GM21528 (cell line): ENCODE measurements at regions not wholly inside any gene's neighbourhood (a gene's known extent, or its start where the extent isn't known, plus 50 kb on each side); places are given as distances from the start of the nearest gene placed in this dataset.

Experiments
- ATAC-seq: cut with Tn5 transposase; IDR thresholded peaks from one replicate; pipeline ENCODE4 v1.9.1; 2021; ENCODE audit warnings: mild to moderate bottlenecking, moderate library complexity; ENCODE audit not compliant: unreplicated experiment, low FRiP score

GRCh38 chr13:29959603-29960002, 109.2 kb upstream of the UBL3 start:
- ATAC-seq: no peak

- no peak for ATAC-seq
Observed at GRCh38 chr13:29959086-29959485, 108.7 kb upstream of the UBL3 start.

DNA sequence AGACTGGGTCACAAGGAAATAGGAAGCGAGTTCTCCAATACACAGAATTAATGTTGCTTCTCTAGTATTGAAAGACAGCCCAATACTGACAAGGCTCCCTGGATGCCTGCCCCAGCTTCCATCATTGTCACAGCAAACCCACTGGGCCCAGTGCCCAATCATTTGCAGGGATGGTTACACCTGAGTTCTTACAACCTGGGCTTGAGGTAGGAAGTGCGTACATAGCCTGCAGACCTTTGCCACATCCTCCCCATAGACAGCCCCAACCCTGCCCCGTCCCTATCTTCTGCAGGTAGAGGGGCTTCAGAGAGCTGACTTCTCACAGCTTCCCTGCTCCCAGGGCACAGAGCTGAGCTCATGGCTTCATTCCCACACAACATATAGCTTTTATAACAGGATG, 108.1 kb upstream of the UBL3 start:
- no peak for ATAC-seq

GRCh38 chr13:29957320-29957719, 106.9 kb upstream of the UBL3 start:
- ATAC-seq: no peak

- no peak for ATAC-seq
Observed at GRCh38 chr13:29956853-29957252, 106.4 kb upstream of the UBL3 start.

GRCh38 chr13:29955137-29955650, 104.8 kb upstream of the UBL3 start:
- no peak for ATAC-seq

DNA sequence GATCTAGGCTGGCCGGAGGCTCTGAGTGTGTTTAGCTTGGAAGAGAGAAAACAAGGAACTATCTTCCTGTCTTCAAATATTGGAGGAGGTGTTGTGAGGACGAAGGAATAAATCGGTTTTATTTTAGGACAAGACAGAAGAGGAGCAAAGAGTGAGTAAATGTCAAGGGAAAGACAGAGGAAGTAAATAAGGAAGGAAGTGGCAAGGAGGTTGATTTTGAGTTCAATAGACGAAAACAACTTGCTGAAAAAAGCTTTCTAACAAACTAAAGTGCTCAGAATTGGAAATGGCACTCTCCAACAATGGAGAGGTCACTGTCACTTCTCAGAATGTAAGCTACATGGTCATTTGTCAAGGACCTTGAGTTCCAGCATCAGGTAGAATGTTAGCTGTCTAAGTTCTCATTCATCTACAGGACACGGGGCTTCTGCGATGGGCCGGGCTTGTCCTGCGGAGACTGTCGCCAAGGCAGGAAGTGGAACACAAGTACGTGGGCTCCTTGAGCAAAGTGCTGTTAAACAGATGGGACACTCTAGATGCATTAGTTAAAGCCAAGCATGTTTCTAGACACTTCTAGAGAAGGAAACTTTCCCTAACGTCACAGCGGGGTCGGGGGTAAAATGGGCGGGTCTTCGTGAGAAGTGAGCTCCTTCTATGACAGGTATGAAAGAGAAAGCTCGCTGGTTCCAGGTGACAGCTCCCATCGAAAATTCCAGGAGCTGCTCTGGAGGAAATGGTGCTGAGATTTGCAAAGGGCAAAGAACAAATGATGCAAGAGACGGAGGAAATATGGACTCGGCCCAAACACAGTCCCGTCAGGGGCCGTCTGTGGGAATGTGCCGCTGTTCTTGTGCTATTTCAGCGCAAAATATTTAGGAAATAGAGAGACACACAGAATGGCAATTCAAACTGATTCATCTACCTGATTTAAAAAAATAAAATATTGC, 103.9 kb upstream of the UBL3 start:
- ATAC-seq: no peak

DNA sequence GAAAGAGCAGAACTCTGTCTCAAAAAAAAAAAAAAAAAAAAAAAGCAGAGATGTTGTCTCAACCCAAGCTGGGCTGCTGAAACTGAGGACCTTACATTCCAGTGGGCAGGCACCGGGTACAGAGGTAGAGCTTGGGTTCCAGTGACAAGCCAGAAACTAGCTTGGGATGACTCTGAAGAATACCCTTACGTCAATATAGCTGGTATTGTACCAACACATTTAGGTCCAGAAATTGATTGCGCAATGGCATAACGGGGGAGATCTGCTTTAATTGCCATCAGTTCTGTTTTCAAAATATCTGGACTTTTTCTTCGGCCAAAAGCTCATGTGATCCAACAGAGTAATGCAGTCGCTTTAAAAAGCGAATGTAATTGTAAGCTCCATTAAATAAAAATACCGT, 103.1 kb upstream of the UBL3 start:
- no peak for ATAC-seq

DNA sequence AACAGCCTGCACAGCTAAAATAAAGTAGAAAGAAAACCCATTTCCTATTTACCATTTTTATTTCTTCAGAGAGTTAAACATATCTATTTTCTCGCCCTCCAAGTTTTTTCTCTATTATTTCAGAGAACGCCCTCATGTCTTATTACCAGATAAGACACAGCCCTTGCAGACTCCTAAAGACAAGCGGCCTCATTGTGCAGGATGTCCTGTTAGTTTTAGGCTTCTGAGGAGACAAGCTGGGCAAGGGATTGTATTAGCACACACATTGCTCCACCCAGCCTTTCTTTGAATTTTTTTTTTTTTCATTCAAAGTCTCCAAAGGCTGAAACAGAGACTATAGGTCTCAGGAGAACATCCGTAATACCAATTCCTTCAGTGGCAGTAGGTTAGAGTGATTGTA, 101.8 kb upstream of the UBL3 start:
- ATAC-seq: no peak

- no peak for ATAC-seq
Observed at GRCh38 chr13:29948791-29949190, 98.4 kb upstream of the UBL3 start.

DNA sequence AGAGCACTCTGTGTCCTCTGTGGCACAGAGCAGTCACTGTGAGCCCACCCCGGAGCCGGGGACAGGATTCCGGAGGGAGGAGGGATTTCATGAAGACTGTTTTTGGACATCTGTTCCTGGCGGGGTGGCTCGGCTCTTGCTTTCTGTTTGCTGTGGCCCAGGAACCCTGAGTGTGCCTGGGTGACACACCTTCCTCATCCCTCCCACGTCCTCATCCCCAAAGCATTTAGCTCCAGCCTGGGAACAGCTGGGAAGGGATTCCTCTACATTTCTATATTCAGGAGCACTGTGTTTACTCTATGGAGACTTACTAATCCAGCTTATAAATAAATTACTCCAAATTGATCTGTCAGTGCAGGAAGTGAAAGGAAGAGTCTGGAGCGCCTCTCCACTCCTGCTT, 97.8 kb upstream of the UBL3 start:
- ATAC-seq: no peak

DNA sequence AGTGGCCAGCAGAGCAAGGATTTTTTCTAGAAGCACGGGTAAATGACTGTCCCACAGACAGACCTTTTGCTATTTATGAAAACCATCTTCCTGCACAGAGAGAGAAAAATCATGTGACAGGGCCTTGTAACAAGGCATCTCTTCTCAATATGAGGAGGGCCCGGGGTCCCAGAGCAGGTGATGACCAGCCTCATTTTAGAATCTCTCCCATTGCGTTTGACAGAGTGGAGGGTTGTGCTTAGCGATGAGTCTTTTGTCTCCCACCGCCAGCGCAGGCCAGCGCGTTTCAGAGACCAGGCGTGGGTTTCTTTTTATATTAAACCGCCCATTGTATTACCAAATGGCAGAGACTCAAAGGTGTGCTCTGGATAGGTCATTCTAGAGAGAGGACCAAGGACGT, 97.4 kb upstream of the UBL3 start:
- ATAC-seq: no peak

DNA sequence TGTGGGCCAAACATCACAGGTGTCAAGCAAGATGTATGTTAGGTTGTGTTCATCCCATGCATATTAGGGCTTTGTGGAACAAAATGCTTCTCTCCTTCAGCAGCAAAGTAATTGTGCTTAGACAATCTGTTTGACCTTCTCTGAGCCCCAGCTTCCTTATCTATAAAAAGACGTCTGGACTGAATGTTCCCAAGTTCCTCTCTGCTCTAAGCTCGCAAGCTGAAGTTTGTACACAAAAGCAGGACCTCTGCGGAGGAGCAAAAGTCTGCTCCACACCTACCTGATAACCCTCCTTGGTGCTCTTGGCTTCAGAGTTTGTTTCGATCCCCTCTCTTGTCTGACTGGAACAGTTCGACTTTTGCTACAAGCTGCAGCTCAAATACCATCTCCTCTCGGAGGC, 95.7 kb upstream of the UBL3 start:
- ATAC-seq: no peak

DNA sequence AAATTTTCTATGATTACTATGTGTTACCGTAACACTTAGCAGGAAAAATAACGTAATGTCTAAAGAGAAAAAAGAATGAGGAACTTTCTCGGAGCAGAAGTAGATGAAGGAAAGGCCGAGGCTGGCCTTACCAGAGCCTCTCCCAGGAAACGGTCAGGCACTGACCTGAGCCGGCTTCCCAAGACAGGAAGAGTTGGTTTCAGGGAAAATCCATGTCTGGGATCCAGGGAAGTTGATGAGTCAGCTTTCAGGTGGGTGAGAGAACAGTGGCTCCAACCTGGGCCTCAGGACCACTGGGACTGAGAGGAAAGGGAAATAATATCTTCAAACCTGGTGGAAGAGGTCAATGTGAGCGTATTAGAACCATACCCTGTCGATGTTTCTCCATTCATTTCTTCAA, 93.3 kb upstream of the UBL3 start:
- ATAC-seq: no peak

GRCh38 chr13:29943273-29943672, 92.9 kb upstream of the UBL3 start:
- ATAC-seq: no peak

DNA sequence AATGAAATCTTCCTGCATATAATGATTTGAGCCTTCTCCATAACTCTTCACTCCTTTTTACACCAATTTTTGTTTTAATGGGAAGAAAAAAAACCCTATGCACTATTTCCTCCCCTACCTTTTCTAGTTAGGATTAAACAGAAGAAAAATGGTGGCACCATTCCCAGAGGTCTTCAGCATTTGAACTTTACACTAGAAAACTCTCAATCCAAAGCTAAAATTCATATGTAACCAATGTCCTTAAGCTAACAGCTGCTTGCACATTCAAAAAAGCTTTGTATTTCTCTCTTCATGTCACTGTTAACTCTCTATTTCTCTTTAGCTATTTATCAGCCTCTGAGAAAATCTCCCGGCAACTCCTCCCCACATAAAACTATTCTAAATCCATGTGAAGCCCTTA, 90.3 kb upstream of the UBL3 start:
- no peak for ATAC-seq

DNA sequence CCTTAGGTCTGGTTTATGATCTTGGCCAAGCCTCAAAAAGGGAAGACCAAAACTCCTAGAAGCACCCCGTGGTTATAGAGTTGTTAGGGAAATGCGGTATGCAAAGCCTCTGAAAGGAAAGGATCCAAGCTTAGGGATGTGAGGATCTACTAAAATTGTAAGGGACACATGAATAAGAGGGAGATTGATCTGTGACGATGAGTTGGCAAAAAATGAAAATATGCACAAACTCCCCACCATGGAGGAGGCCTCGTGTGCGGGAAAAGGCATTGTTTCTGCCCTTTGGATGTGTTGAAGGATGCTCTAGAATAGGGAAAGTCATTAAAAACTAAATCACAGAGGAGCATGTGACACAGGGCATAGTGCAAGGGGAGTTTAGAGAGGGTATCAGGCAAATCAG, 88.7 kb upstream of the UBL3 start:
- ATAC-seq: no peak

GRCh38 chr13:29937841-29938240, 87.4 kb upstream of the UBL3 start:
- no peak for ATAC-seq

DNA sequence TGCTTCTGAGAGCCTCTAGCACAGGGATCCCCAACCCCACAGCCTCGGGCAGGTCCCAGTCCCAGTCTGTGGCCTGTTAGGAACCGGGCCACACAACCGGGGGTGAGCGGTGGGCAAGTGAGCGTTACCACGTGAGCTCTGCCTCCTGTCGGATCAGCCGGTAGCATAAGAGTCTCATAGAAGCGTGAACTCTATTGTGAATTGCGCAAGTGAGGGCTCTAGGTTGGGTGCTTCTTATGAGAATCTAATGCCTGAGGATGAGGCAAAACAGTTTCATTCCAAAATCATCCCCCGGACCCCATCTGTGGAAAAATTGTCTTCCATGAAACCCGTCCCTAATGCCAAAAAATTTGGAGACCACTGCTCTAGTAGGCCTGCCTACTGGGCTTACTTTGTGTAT, 87.0 kb upstream of the UBL3 start:
- ATAC-seq: no peak

DNA sequence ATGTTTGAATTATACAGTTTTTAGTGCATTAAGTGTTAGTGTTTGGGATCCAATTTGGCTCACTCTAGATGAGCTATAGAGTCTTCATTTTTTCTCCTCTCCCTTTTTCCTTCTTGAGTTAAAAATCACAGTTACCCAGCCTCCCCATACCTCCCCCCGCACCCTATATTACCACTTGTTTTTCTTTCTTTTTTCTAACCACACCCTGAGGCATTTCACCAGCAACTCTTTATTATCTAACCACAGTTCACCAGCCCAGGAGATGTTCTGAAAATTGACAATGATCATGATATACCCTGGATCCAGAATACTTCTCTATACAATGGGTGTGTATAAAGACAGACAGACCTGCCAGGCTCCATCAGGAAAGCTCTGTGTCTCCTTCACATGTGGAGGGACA, 86.5 kb upstream of the UBL3 start:
- ATAC-seq: no peak

DNA sequence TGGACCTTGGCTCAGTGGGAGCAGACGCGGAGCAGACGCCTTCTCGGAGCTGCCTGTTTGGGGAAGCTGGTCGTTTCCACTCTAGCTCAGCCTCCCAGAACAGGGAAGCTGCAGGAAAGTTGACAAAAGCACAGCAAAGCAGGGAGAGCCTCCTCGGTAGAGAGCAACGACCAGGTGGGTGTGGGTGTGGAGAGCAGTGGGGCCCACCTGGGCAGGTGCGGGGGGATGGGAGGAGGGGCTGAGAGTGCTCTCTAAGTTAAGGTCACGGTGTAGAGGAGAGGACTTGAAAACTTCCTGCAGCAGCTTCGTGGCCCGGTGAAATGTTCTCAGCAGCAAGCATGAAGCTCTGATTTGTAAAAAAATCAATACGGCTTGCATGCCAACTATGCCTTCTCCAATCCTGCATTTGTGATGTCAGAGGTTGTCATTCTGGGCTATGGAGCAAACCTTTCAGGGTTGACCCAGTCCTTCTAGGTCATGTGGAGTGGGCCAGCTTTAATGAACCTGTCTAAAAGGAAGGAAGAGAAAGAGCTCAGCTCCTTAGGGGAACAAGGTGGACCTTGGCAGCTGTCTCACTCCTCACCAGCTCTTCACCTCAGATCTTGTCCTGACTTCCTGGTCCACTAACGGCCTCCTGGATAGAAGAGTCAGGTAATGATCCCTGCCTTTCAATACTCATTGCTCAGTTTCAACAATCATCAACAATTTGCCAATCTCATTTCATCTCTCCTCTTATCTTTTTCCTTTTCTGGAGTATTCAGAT, 85.8 kb upstream of the UBL3 start:
- peak; percentile 6 for ATAC-seq
